Activated naive CD8-positive, alpha-beta T cell treated with anti-CD3 and anti-CD28 coated beads, Interleukin-2, amount 50 U/mL, for 24 hours (primary cell): ENCODE measurements at regions not wholly inside any gene's neighbourhood (a gene's known extent, or its start where the extent isn't known, plus 50 kb on each side); places are given as distances from the start of the nearest gene placed in this dataset.
A peak's percentile ranks its signal among the peaks of the same experiment; 100 is the strongest.
"Not testable (repeated sequence)": the region's sequence is repeated elsewhere in the genome, so short reads cannot be mapped to it uniquely, and the experiment has no call there.

Experiments used
- ATAC-seq: fragments of 150-1000 bp; cut with Tn5 transposase; one replicate; pipeline ENCODE4 v1.10.0; 2021
- DNase-seq: peaks from one replicate; pipeline ENCODE4 v3.0.0; 2021
- H3K27ac Mint-ChIP-seq: one replicate; pipeline ENCODE4 v1.8.0; 2021; ENCODE audit warnings: mild to moderate bottlenecking, mixed read lengths
- H3K27me3 Mint-ChIP-seq: one replicate; pipeline ENCODE4 v1.8.0; 2021; ENCODE audit warnings: mixed read lengths
- H3K36me3 Mint-ChIP-seq: one replicate; pipeline ENCODE4 v1.8.0; 2021; ENCODE audit warnings: low read depth, mixed read lengths
- H3K4me1 Mint-ChIP-seq: one replicate; pipeline ENCODE4 v1.8.0; 2021; ENCODE audit warnings: mixed read lengths
- H3K4me3 Mint-ChIP-seq: one replicate; pipeline ENCODE4 v1.8.0; 2021; ENCODE audit warnings: mild to moderate bottlenecking, moderate library complexity, mixed read lengths
- H3K9me3 Mint-ChIP-seq: one replicate; pipeline ENCODE4 v1.8.0; 2021; ENCODE audit warnings: mixed read lengths

GRCh38 chr2:54047658-54048057 is 67.8 kb upstream of the ACYP2 start:
- DNase-seq, result no peak
- ATAC-seq, result no peak
- Mint-ChIP-seq H3K9me3 (peaks cover 7% of the 10 kb centered on the region), H3K4me3 (no peak overlapping the region), H3K27ac (peak overlapping the region; percentile 65), H3K36me3 (peaks cover 12% of the 10 kb centered on the region), H3K4me1 (peaks cover 40% of the 10 kb centered on the region), H3K27me3 (no peaks in the 10 kb centered on the region)

GRCh38 chr2:54047091-54047490 is 68.3 kb upstream of the ACYP2 start:
- H3K36me3 Mint-ChIP-seq, result peaks cover 16% of the 10 kb centered on the region
- H3K27ac Mint-ChIP-seq, result peak overlapping the region; percentile 65
- peaks cover 7% of the 10 kb centered on the region for H3K9me3 Mint-ChIP-seq
- no peaks in the 10 kb centered on the region for H3K27me3 Mint-ChIP-seq
- DNase-seq (no peak), ATAC-seq (peak; percentile 72)
- peaks cover 39% of the 10 kb centered on the region for H3K4me1 Mint-ChIP-seq
- no peak overlapping the region for H3K4me3 Mint-ChIP-seq

- Mint-ChIP-seq H3K4me3 (no peak overlapping the region), H3K4me1 (peaks cover 26% of the 10 kb centered on the region), H3K27ac (no peak overlapping the region), H3K27me3 (no peaks in the 10 kb centered on the region), H3K36me3 (peaks cover 14% of the 10 kb centered on the region), H3K9me3 (peaks cover 7% of the 10 kb centered on the region)
- DNase-seq, result no peak
- ATAC-seq, result no peak
Measured at GRCh38 chr2:54042897-54043620, 72.3 kb upstream of the PSME4 start.

GRCh38 chr2:54042341-54042740 is 71.5 kb upstream of the PSME4 start:
- H3K36me3 Mint-ChIP-seq, result peaks cover 14% of the 10 kb centered on the region
- H3K27ac Mint-ChIP-seq, result no peak overlapping the region
- peaks cover 7% of the 10 kb centered on the region for H3K9me3 Mint-ChIP-seq
- peaks cover 20% of the 10 kb centered on the region for H3K4me1 Mint-ChIP-seq
- ATAC-seq (no peak), DNase-seq (no peak)
- no peak overlapping the region for H3K4me3 Mint-ChIP-seq
- H3K27me3 Mint-ChIP-seq, result no peaks in the 10 kb centered on the region

GRCh38 chr2:54041135-54041534 is 70.3 kb upstream of the PSME4 start:
- peaks cover 14% of the 10 kb centered on the region for H3K36me3 Mint-ChIP-seq

GRCh38 chr2:54040685-54041084 is 69.9 kb upstream of the PSME4 start:
- Mint-ChIP-seq H3K27ac (no peak overlapping the region), H3K27me3 (no peaks in the 10 kb centered on the region), H3K4me3 (no peak overlapping the region), H3K9me3 (peaks cover 7% of the 10 kb centered on the region), H3K4me1 (peaks cover 9% of the 10 kb centered on the region), H3K36me3 (peaks cover 13% of the 10 kb centered on the region)
- ATAC-seq (no peak), DNase-seq (no peak)

More at GRCh38 chr2:54041135-54041534, 70.3 kb upstream of the PSME4 start:
- H3K4me3 Mint-ChIP-seq, result no peak overlapping the region
- ATAC-seq (peak; percentile 100), DNase-seq (peak; percentile 75)
- peaks cover 7% of the 10 kb centered on the region for H3K9me3 Mint-ChIP-seq
- no peak overlapping the region for H3K27ac Mint-ChIP-seq
- peaks cover 9% of the 10 kb centered on the region for H3K4me1 Mint-ChIP-seq
- no peaks in the 10 kb centered on the region for H3K27me3 Mint-ChIP-seq

GRCh38 chr2:54040250-54040649 is 69.5 kb upstream of the PSME4 start:
- Mint-ChIP-seq H3K36me3 (peaks cover 11% of the 10 kb centered on the region), H3K4me1 (peaks cover 8% of the 10 kb centered on the region), H3K9me3 (peaks cover 5% of the 10 kb centered on the region), H3K4me3 (no peak overlapping the region), H3K27me3 (no peaks in the 10 kb centered on the region), H3K27ac (no peak overlapping the region)
- DNase-seq, result no peak
- ATAC-seq, result no peak

GRCh38 chr2:54038835-54039234 is 68.0 kb upstream of the PSME4 start:
- Mint-ChIP-seq H3K27me3 (no peaks in the 10 kb centered on the region), H3K9me3 (no peaks in the 10 kb centered on the region), H3K4me1 (peaks cover under 1% of the 10 kb centered on the region), H3K4me3 (no peak overlapping the region), H3K27ac (no peak overlapping the region), H3K36me3 (peaks cover 6% of the 10 kb centered on the region)
- ATAC-seq (no peak), DNase-seq (no peak)

GRCh38 chr2:54031288-54031687 is 60.5 kb upstream of the PSME4 start:
- not testable (repeated sequence) for H3K36me3 Mint-ChIP-seq, DNase-seq, H3K4me1 Mint-ChIP-seq, ATAC-seq, H3K27ac Mint-ChIP-seq, H3K4me3 Mint-ChIP-seq, H3K9me3 Mint-ChIP-seq, H3K27me3 Mint-ChIP-seq

- peaks cover 7% of the 10 kb centered on the region for H3K9me3 Mint-ChIP-seq
Measured at GRCh38 chr2:54030806-54031205, 60.0 kb upstream of the PSME4 start.

GRCh38 chr2:54030396-54030741 is 59.6 kb upstream of the PSME4 start:
- Mint-ChIP-seq H3K4me1 (peaks cover 5% of the 10 kb centered on the region), H3K4me3 (no peak overlapping the region), H3K27ac (no peak overlapping the region), H3K9me3 (peaks cover 7% of the 10 kb centered on the region), H3K36me3 (no peaks in the 10 kb centered on the region), H3K27me3 (no peaks in the 10 kb centered on the region)
- ATAC-seq (no peak), DNase-seq (no peak)

More at GRCh38 chr2:54030806-54031205, 60.0 kb upstream of the PSME4 start:
- Mint-ChIP-seq H3K27ac (no peak overlapping the region), H3K4me1 (peaks cover 5% of the 10 kb centered on the region), H3K27me3 (no peaks in the 10 kb centered on the region), H3K36me3 (no peaks in the 10 kb centered on the region), H3K4me3 (no peak overlapping the region)
- no peak for ATAC-seq
- DNase-seq, result no peak

- Mint-ChIP-seq H3K27me3 (no peaks in the 10 kb centered on the region), H3K27ac (no peak overlapping the region), H3K36me3 (peaks cover under 1% of the 10 kb centered on the region), H3K9me3 (peaks cover 8% of the 10 kb centered on the region), H3K4me1 (peaks cover 5% of the 10 kb centered on the region), H3K4me3 (no peak overlapping the region)
- DNase-seq, result no peak
- no peak for ATAC-seq
Measured at GRCh38 chr2:54029721-54030395, 59.1 kb upstream of the PSME4 start.

- ATAC-seq, H3K27ac Mint-ChIP-seq, H3K27me3 Mint-ChIP-seq, DNase-seq, H3K4me3 Mint-ChIP-seq, H3K36me3 Mint-ChIP-seq, H3K4me1 Mint-ChIP-seq: not testable (repeated sequence)
- H3K9me3 Mint-ChIP-seq, result peaks cover 21% of the 10 kb centered on the region
Measured at GRCh38 chr2:54025463-54026075, 54.8 kb upstream of the PSME4 start.

- DNase-seq, result no peak
- Mint-ChIP-seq H3K36me3 (peaks cover 11% of the 10 kb centered on the region), H3K27me3 (no peaks in the 10 kb centered on the region), H3K4me1 (no peaks in the 10 kb centered on the region), H3K27ac (no peak overlapping the region), H3K4me3 (no peak overlapping the region), H3K9me3 (peaks cover 21% of the 10 kb centered on the region)
- no peak for ATAC-seq
Measured at GRCh38 chr2:54024576-54024975, 53.8 kb upstream of the PSME4 start.

- Mint-ChIP-seq H3K4me3 (no peak overlapping the region), H3K27me3 (no peaks in the 10 kb centered on the region), H3K4me1 (no peaks in the 10 kb centered on the region), H3K27ac (no peak overlapping the region), H3K36me3 (peaks cover 11% of the 10 kb centered on the region), H3K9me3 (peaks cover 21% of the 10 kb centered on the region)
- DNase-seq (no peak), ATAC-seq (no peak)
Measured at GRCh38 chr2:54021702-54022101, 50.9 kb upstream of the PSME4 start.
